Left lung (tissue), 4 donors: ENCODE measurements at regions not wholly inside any gene's neighbourhood (a gene's known extent, or its start where the extent isn't known, plus 50 kb on each side); places are given as distances from the start of the nearest gene placed in this dataset.

Experiments used
- ATAC-seq: fragments of 200-7000 bp; cut with Tn5 transposase; one replicate; pipeline ENCODE4 v1.9.1; 2020; ENCODE audit warnings: moderate library complexity
- DNase-seq, 4 donors: peaks; one replicate each; pipeline ENCODE4 v3.0.0-alpha.2; 2013 to 2020
- H3K27ac ChIP-seq, 2 donors: fragments of 200-600 bp; sonication (generic) in 1 of 2; one replicate each; pipeline versions ENCODE4 v1.5.0 to v1.8.0; 2020 to 2021
- H3K27me3 ChIP-seq, 2 donors: fragments of 200-600 bp; sonication (generic) in 1 of 2; one replicate each; pipeline versions ENCODE4 v1.5.0 to v1.8.0; 2020 to 2021
- H3K36me3 ChIP-seq, 2 donors: fragments of 200-600 bp; sonication (generic) in 1 of 2; one replicate each; pipeline versions ENCODE4 v1.5.0 to v1.8.0; 2020 to 2021
- H3K4me1 ChIP-seq, 2 donors: fragments of 200-600 bp; one replicate each; pipeline ENCODE4 v1.8.0; 2021
- H3K4me3 ChIP-seq, 2 donors: fragments of 200-600 bp; sonication (generic) in 1 of 2; one replicate each; pipeline versions ENCODE4 v1.5.0 to v1.8.0; 2020 to 2021; ENCODE audit warnings: mild to moderate bottlenecking in 1 of 2
- H3K9me3 ChIP-seq, 2 donors: fragments of 200-600 bp; sonication (generic) in 1 of 2; one replicate each; pipeline versions ENCODE4 v1.5.0 to v1.8.0; 2020 to 2021
- CTCF ChIP-seq, 2 donors: fragments of 200-600 bp; sonication (generic) in 1 of 2; IDR thresholded peaks; one replicate each; pipeline versions ENCODE4 v1.5.0 to v1.8.0; 2021; ENCODE audit warnings: antibody characterized with exemption in 2 of 2
- intact Hi-C, 2 donors: fragments of 100-400 bp; cut with DNase I; formaldehyde crosslinking; loops; one replicate each; pipeline versions ENCODE4 v1.11.2 to v1.14.2; 2022
- donor health status: DM: no; HTN: yes; CAD: no.
- donor health status: DM: no; HTN: no; CAD: no.

- DNase-seq = no peak
- H3K36me3 ChIP-seq = no peaks in the 10 kb centered on the region
- intact Hi-C loops = loop anchor here in 1 of 2 donors (10.0 kb wide), 1 partner anchor 165 kb away; no protein-coding TSS in a partner anchor
- H3K4me1 ChIP-seq = no peaks in the 10 kb centered on the region
- H3K27ac ChIP-seq = no peak overlapping the region
- no peak overlapping the region for H3K4me3 ChIP-seq
- no peaks in the 10 kb centered on the region for H3K27me3 ChIP-seq
- ATAC-seq = peak; percentile 73
- no peak for TF ChIP-seq CTCF (IDR thresholded peaks at IDR 0.05)
- H3K9me3 ChIP-seq = no peaks in the 10 kb centered on the region
Observed at GRCh38 chrX:124209792-124210576, 122.5 kb upstream of the TEX13D start.

- H3K4me1 ChIP-seq = no peaks in the 10 kb centered on the region
- no peak for DNase-seq
- no peaks in the 10 kb centered on the region for H3K9me3 ChIP-seq
- peak; percentile 38 to 43 for TF ChIP-seq CTCF (IDR thresholded peaks at IDR 0.05)
- no peaks in the 10 kb centered on the region for H3K36me3 ChIP-seq
- peak; percentile 70 for ATAC-seq
- intact Hi-C loops = loop anchor here in 1 of 2 donors (10.0 kb wide), 1 partner anchor 163 kb away; no protein-coding TSS in a partner anchor
- H3K4me3 ChIP-seq = no peak overlapping the region
- H3K27me3 ChIP-seq = no peaks in the 10 kb centered on the region
- H3K27ac ChIP-seq = no peak overlapping the region
Observed at GRCh38 chrX:124211312-124211942, 121.0 kb upstream of the TEX13D start.

DNA sequence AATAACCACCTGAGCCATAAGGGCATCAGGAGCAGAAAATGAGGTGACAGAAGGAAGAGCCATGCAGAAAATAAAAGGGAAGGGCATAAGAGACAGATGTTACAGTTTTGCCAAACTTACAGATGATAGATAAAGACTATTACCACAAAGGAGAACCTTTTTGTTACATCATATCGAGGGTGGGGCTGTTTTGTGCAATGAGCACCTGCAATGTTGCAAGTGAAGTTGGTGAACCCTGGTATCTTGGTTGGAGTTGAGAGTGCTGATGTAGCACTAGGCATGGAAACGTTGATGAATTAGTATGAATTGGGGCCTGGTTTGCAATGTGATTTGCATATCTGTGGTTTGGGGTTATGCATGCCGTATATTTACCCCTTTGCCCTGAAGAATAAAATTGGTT lies 119.8 kb upstream of the TEX13D start:
- no peak for TF ChIP-seq CTCF (IDR thresholded peaks at IDR 0.05)
- ATAC-seq = no peak
- Histone ChIP-seq H3K27ac (no peak overlapping the region), H3K4me1 (peaks cover 0 to 2% of the 10 kb centered on the region in 2 donors), H3K27me3 (no peaks in the 10 kb centered on the region), H3K9me3 (no peaks in the 10 kb centered on the region), H3K4me3 (no peak overlapping the region), H3K36me3 (no peaks in the 10 kb centered on the region)
- intact Hi-C loops = loop anchor here in 1 of 2 donors (10.0 kb wide), 1 partner anchor 162 kb away; no protein-coding TSS in a partner anchor
- no peak for DNase-seq

DNA sequence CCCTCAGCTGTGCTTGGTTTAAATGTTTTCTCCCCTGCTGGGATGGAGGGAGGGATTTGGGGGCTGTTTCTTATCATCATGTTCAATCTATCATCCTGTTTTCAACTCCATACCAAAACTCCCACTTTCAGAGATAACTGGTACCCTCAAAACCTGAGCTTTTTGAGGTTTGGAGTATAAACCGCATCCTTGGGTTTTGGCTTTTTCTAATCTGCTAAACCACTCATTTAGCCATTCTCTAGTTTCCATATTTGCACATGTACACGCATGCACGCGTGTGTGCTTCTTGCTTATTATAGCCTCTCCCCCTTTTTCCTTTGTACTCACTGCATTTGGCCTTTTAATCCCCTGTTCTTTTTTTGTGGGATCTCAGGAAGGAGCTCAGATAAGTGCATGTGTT lies 116.7 kb upstream of the TEX13D start:
- no peaks in the 10 kb centered on the region for H3K9me3 ChIP-seq
- intact Hi-C loops = loop anchor here in 1 of 2 donors (10.0 kb wide), 1 partner anchor 159 kb away; no protein-coding TSS in a partner anchor

More for the DNA sequence above, 116.7 kb upstream of the TEX13D start:
- Histone ChIP-seq H3K4me1 (peaks cover 0 to 4% of the 10 kb centered on the region in 2 donors), H3K27me3 (no peaks in the 10 kb centered on the region), H3K4me3 (no peak overlapping the region), H3K36me3 (no peaks in the 10 kb centered on the region), H3K27ac (no peak overlapping the region)
- no peak for TF ChIP-seq CTCF (IDR thresholded peaks at IDR 0.05)
- DNase-seq = no peak
- ATAC-seq = no peak
